Osteoblast (primary cell): ENCODE measurements at regions not wholly inside any gene's neighbourhood (a gene's known extent, or its start where the extent isn't known, plus 50 kb on each side); places are given as distances from the start of the nearest gene placed in this dataset.

Experiments
- DNase-seq: peaks from one replicate; pipeline ENCODE4 v3.0.0; 2011; ENCODE audit warnings: low spot score, mixed read lengths; ENCODE audit not compliant: insufficient read length; ENCODE audit errors: missing footprints
- H2AFZ ChIP-seq: 2 replicates; pipeline ENCODE4 v1.6.0; 2011; ENCODE audit warnings: mild to moderate bottlenecking, low read length
- H3K27ac ChIP-seq: 2 replicates; pipeline ENCODE4 v1.5.1; 2011; ENCODE audit warnings: mild to moderate bottlenecking, low read depth, low read length, moderate library complexity
- H3K27me3 ChIP-seq: 2 replicates; pipeline ENCODE4 v1.6.0; 2012; ENCODE audit warnings: mild to moderate bottlenecking, control low read depth, inconsistent platforms, low read length, moderate library complexity; ENCODE audit not compliant: insufficient read depth
- H3K36me3 ChIP-seq: 2 replicates; pipeline ENCODE4 v1.5.1; 2011; ENCODE audit warnings: mild to moderate bottlenecking, low read length, control low read depth, moderate library complexity; ENCODE audit not compliant: insufficient read depth
- H3K4me1 ChIP-seq: 2 replicates; pipeline ENCODE4 v1.5.1; 2011; ENCODE audit warnings: mild to moderate bottlenecking, low read length, control low read depth, moderate library complexity; ENCODE audit not compliant: insufficient read depth
- H3K4me2 ChIP-seq: 2 replicates; pipeline ENCODE4 v1.6.0; 2011; ENCODE audit warnings: mild to moderate bottlenecking, low read length; ENCODE audit not compliant: insufficient read depth
- H3K4me3 ChIP-seq: fragments of 200-600 bp; sonication (generic); 3 replicates; pipeline ENCODE4 v1.5.1; 2012; ENCODE audit warnings: mild to moderate bottlenecking, low read length, inconsistent platforms; ENCODE audit not compliant: insufficient read depth
- H3K79me2 ChIP-seq: 2 replicates; pipeline ENCODE4 v1.6.0; 2012; ENCODE audit warnings: mild to moderate bottlenecking, low read length, control low read depth, inconsistent platforms; ENCODE audit not compliant: insufficient read depth
- H3K9me3 ChIP-seq: 2 replicates; pipeline ENCODE4 v1.5.1; 2011; ENCODE audit warnings: low read depth, low read length, control low read depth
- H4K20me1 ChIP-seq: 2 replicates; pipeline ENCODE4 v1.6.0; 2012; ENCODE audit warnings: mild to moderate bottlenecking, low read length, control low read depth; ENCODE audit not compliant: insufficient read depth
- TF ChIP-seq, protein P1 (sequence below): IDR thresholded peaks from 2 replicates; pipeline ENCODE4 v1.5.1; 2011; ENCODE audit warnings: mild to moderate bottlenecking, low read depth, low read length, moderate library complexity; ENCODE audit errors: extremely low read depth

GRCh38 chr4:78669453-78669852 is 106.7 kb upstream of the BMP2K start:
- Histone ChIP-seq H3K79me2 (no peaks in the 10 kb centered on the region), H2AFZ (no peak overlapping the region), H3K4me1 (no peaks in the 10 kb centered on the region), H3K4me2 (no peak overlapping the region), H3K27me3 (no peaks in the 10 kb centered on the region), H3K36me3 (no peaks in the 10 kb centered on the region), H3K9me3 (no peaks in the 10 kb centered on the region), H3K27ac (no peak overlapping the region), H4K20me1 (no peaks in the 10 kb centered on the region), H3K4me3 (no peak overlapping the region)
- TF ChIP-seq, protein P1, sequence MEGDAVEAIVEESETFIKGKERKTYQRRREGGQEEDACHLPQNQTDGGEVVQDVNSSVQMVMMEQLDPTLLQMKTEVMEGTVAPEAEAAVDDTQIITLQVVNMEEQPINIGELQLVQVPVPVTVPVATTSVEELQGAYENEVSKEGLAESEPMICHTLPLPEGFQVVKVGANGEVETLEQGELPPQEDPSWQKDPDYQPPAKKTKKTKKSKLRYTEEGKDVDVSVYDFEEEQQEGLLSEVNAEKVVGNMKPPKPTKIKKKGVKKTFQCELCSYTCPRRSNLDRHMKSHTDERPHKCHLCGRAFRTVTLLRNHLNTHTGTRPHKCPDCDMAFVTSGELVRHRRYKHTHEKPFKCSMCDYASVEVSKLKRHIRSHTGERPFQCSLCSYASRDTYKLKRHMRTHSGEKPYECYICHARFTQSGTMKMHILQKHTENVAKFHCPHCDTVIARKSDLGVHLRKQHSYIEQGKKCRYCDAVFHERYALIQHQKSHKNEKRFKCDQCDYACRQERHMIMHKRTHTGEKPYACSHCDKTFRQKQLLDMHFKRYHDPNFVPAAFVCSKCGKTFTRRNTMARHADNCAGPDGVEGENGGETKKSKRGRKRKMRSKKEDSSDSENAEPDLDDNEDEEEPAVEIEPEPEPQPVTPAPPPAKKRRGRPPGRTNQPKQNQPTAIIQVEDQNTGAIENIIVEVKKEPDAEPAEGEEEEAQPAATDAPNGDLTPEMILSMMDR = peak; percentile 17
- DNase-seq = peak; percentile 77

DNA sequence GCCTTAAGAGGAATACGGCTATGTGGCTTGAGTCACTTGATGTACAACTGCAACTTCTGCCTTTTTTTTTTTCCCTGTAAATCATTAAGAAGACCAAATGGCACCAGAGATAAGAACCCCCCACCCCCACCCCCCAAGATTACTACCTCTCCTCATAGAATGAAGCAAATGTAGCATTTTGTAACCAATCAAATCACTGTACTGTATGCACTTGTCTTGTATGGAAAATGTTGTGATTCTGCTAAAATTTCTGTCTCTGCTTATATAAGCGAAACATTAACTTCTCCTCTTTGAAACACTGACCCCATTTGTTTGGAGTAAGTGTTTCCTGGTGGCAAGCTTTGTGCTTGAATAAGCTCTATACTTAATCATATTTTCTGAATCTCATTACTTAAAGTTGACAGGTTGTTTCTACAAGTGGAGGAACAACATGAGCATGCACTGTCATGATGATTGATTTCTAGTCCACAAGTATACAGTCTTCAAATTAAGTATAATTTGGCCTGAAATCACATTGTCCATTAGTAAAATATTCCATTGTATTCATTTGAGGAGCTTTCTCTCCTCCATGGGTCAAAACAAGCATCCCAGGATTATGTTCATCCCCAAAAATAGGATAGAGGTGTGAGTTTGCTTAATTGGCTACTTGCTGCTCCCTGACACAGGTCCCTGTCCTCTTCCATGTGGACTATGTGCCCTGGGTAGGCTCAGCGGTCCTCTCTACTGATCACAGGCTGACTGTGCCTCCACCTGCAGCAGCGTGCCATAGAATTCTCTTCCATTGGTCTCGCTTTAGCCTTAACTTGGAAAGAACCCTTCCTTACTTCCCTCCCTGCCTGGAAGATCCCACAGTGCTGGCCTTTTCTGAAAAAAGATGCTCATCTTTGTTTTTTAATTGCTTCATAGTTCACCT is 104.0 kb upstream of the BMP2K start:
- H2AFZ ChIP-seq = no peak overlapping the region
- no peaks in the 10 kb centered on the region for H4K20me1 ChIP-seq
- no peak overlapping the region for H3K4me3 ChIP-seq
- no peaks in the 10 kb centered on the region for H3K9me3 ChIP-seq
- TF ChIP-seq, protein P1 = no peak
- no peak for DNase-seq
- no peaks in the 10 kb centered on the region for H3K36me3 ChIP-seq
- no peaks in the 10 kb centered on the region for H3K79me2 ChIP-seq
- H3K27ac ChIP-seq = no peak overlapping the region
- no peak overlapping the region for H3K4me2 ChIP-seq
- no peaks in the 10 kb centered on the region for H3K27me3 ChIP-seq
- H3K4me1 ChIP-seq = no peaks in the 10 kb centered on the region

DNA sequence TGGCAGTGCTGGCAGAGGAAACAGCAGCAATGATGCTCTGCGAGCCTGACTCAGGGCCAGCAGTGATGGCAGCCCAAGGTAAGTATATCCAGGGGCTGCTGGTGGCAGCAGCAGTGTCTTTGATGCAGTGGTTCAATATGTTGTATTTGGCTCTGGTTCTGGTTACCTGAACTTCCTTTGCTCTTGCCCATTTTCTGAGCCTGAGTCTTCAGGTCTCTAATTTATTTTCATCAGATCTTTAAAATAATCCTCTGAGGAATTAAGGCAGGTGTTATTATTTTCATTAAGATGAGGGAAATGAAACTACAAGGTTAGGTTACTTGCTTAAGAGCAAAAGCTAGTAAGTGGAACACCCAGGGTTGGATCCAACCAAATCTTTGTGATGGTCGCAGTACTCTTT is 102.8 kb upstream of the BMP2K start:
- no peak overlapping the region for H3K4me2 ChIP-seq
- no peaks in the 10 kb centered on the region for H3K79me2 ChIP-seq
- TF ChIP-seq, protein P1 = no peak
- H3K36me3 ChIP-seq = no peaks in the 10 kb centered on the region
- no peak overlapping the region for H3K4me3 ChIP-seq
- no peaks in the 10 kb centered on the region for H3K4me1 ChIP-seq
- DNase-seq = no peak
- H3K9me3 ChIP-seq = no peaks in the 10 kb centered on the region
- no peak overlapping the region for H3K27ac ChIP-seq
- no peak overlapping the region for H2AFZ ChIP-seq
- no peaks in the 10 kb centered on the region for H3K27me3 ChIP-seq
- no peaks in the 10 kb centered on the region for H4K20me1 ChIP-seq

DNA sequence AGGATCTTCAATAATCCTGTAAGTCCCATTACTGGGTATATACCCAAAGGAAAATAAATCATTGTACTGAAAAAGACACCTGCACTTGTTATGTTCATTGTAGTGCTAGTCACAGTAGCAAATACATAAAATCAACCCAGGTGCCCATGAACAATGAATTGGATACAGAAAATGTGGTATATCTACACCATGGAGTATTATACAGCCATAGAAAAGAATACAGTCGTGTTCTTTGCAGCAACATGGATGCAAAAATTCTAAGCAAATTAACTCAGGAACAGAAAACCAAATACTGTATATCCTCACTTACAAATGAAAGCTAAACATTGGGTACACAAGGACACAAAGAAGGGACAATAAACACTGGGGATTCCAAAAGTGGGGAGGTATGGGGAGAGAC is 100.8 kb upstream of the BMP2K start:
- Histone ChIP-seq H3K36me3 (no peaks in the 10 kb centered on the region), H3K4me2 (no peak overlapping the region), H3K27me3 (no peaks in the 10 kb centered on the region), H3K79me2 (no peaks in the 10 kb centered on the region), H4K20me1 (no peaks in the 10 kb centered on the region), H3K27ac (no peak overlapping the region), H3K4me3 (no peak overlapping the region), H3K4me1 (no peaks in the 10 kb centered on the region), H3K9me3 (no peaks in the 10 kb centered on the region), H2AFZ (no peak overlapping the region)
- TF ChIP-seq, protein P1 = no peak
- no peak for DNase-seq
